GM21528 (cell line): ENCODE measurements at regions not wholly inside any gene's neighbourhood (a gene's known extent, or its start where the extent isn't known, plus 50 kb on each side); places are given as distances from the start of the nearest gene placed in this dataset.
"Not testable (repeated sequence)": the region's sequence is repeated elsewhere in the genome, so short reads cannot be mapped to it uniquely, and the experiment has no call there.

Experiments used
- ATAC-seq: cut with Tn5 transposase; IDR thresholded peaks from one replicate; pipeline ENCODE4 v1.9.1; 2021; ENCODE audit warnings: mild to moderate bottlenecking, moderate library complexity; ENCODE audit not compliant: unreplicated experiment, low FRiP score

GRCh38 chr11:15300341-15300740 is 185.6 kb downstream of the INSC start:
- no peak for ATAC-seq

- ATAC-seq, result no peak
These were observed 192.9 kb downstream of the INSC start for GRCh38 chr11:15307619-15308024.

- ATAC-seq, result no peak
These were observed 194.1 kb downstream of the INSC start for GRCh38 chr11:15308840-15309239.

- ATAC-seq, result no peak
These were observed 194.6 kb downstream of the INSC start for GRCh38 chr11:15309296-15309695.

- no peak for ATAC-seq
These were observed 199.1 kb downstream of the INSC start for GRCh38 chr11:15313862-15314261.

GRCh38 chr11:15318814-15319213 is 204.1 kb downstream of the INSC start:
- no peak for ATAC-seq

- ATAC-seq, result no peak
These were observed 211.8 kb downstream of the INSC start for GRCh38 chr11:15326520-15326919.

GRCh38 chr11:15327786-15328231 is 213.1 kb downstream of the INSC start:
- no peak for ATAC-seq

GRCh38 chr11:15333407-15333806 is 218.7 kb downstream of the INSC start:
- ATAC-seq, result no peak

- ATAC-seq, result no peak
These were observed 220.0 kb downstream of the INSC start for GRCh38 chr11:15334766-15335165.

- no peak for ATAC-seq
These were observed 221.3 kb downstream of the INSC start for GRCh38 chr11:15336021-15336420.

- no peak for ATAC-seq
These were observed 224.6 kb downstream of the INSC start for GRCh38 chr11:15339302-15339701.

GRCh38 chr11:15341587-15341986 is 226.9 kb downstream of the INSC start:
- ATAC-seq, result no peak

GRCh38 chr11:15342163-15342562 is 227.4 kb downstream of the INSC start:
- ATAC-seq, result no peak

- ATAC-seq, result no peak
These were observed 232.2 kb downstream of the INSC start for GRCh38 chr11:15346907-15347306.

- ATAC-seq, result no peak
These were observed 233.4 kb downstream of the INSC start for GRCh38 chr11:15347969-15348734.

- no peak for ATAC-seq
These were observed 234.7 kb downstream of the INSC start for GRCh38 chr11:15349413-15349812.

GRCh38 chr11:15361316-15361715 is 246.6 kb downstream of the INSC start:
- no peak for ATAC-seq

- not testable (repeated sequence) for ATAC-seq
These were observed 250.6 kb downstream of the INSC start for GRCh38 chr11:15365286-15365685.

- no peak for ATAC-seq
These were observed 253.0 kb downstream of the INSC start for GRCh38 chr11:15367695-15368094.

- ATAC-seq, result no peak
These were observed 255.9 kb downstream of the INSC start for GRCh38 chr11:15370495-15371147.

GRCh38 chr11:15371533-15371932 is 256.8 kb downstream of the INSC start:
- no peak for ATAC-seq
